ENCODE measurements at regions not wholly inside any gene's neighbourhood (a gene's known extent, or its start where the extent isn't known, plus 50 kb on each side); places are given as distances from the start of the nearest gene placed in this dataset.

DNA sequence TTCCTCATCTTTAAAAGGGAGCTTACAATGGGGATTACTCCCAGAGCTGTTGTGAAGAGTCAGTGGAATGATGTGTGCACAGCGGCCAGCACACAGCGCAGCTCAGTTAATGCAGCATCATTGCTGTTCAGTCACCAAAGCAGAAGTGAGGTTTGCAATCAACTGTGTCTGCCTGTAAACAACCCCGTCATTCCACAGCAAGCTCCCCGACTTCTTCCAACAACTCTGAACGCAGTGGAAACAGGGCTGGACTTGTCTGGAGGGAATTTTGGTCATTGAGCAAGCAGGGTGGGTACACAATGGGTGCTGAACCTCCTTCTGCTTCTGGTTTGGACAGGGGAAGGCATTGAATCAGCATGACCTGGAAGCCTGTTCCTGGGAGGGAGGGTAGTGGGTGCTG lies 347.4 kb downstream of the PTPRU start:
- DNase-seq (ENCODE audit: missing footprints) (no peak), ATAC-seq (no peak)
- intact Hi-C loops (cut with DNase I), result no loop called here

GRCh38 chr1:29581256-29581655 lies 344.9 kb downstream of the PTPRU start:
- ATAC-seq, result no peak
- no peak for DNase-seq (ENCODE audit: missing footprints)
- intact Hi-C loops (cut with DNase I), result no loop called here

DNA sequence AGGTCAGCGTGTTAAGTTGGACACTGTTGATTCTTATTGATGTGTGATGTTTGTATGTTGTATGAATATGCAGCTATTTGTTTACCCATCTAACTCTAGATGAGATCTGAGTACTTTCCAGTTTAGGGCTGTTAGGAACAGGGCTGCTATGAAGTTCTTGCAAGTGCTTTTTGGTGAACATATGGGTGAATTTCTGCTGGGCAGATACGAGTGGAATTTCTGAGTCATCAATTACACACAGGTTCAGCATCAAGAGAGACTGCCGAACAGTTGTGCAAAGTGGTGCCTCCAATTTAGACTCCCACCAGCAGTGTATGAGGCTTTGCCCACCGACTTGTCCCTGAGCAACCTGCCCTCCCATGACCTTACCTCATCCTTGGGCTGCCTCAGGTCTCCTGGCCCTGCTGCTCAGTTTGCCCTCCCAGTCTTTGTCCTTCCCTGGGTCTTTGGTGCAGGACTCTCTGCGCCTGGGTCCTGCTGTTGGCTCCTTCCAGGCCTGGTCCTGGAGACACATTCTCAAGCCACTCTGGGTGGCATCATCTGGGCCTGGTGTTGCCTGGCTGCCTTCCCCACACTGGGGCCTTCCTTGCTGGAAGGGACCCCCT lies 343.6 kb downstream of the PTPRU start:
- intact Hi-C loops (cut with DNase I), result no loop called here
- DNase-seq (ENCODE audit: missing footprints) (no peak), ATAC-seq (no peak)

GRCh38 chr1:29577512-29577911 lies 341.2 kb downstream of the PTPRU start:
- ATAC-seq (no peak), DNase-seq (ENCODE audit: missing footprints) (no peak)
- intact Hi-C loops (cut with DNase I), result no loop called here

DNA sequence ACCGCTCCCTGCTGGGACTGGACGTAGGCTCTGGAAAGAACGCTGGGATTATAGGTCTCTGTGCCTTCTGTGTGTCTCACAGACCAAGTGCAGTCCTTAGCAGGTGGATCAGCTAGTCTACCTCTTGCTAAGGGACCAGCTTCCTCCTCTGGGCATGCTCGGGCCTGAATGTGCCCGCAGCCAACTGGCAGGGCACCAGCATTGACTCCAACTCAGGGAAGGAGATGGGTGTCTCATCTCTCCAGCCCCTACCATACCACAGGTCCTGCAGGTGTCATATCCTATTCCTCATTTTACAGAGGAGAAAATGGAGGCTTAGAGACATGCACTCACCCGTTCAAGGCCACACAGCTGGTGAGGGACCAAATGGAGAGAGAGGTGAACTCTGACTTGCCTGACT lies 340.2 kb downstream of the PTPRU start:
- DNase-seq (ENCODE audit: missing footprints), result no peak
- intact Hi-C loops (cut with DNase I), result no loop called here
- ATAC-seq, result no peak

- ATAC-seq (no peak), DNase-seq (ENCODE audit: missing footprints) (no peak)
- intact Hi-C loops (cut with DNase I), result no loop called here
Measured at GRCh38 chr1:29575826-29576225, 339.5 kb downstream of the PTPRU start.

GRCh38 chr1:29575277-29575676 lies 339.0 kb downstream of the PTPRU start:
- DNase-seq (ENCODE audit: missing footprints), result no peak
- intact Hi-C loops (cut with DNase I), result no loop called here
- ATAC-seq, result peak; percentile 94

GRCh38 chr1:29574871-29575270 lies 338.5 kb downstream of the PTPRU start:
- intact Hi-C loops (cut with DNase I), result no loop called here
- no peak for DNase-seq (ENCODE audit: missing footprints)
- no peak for ATAC-seq

DNA sequence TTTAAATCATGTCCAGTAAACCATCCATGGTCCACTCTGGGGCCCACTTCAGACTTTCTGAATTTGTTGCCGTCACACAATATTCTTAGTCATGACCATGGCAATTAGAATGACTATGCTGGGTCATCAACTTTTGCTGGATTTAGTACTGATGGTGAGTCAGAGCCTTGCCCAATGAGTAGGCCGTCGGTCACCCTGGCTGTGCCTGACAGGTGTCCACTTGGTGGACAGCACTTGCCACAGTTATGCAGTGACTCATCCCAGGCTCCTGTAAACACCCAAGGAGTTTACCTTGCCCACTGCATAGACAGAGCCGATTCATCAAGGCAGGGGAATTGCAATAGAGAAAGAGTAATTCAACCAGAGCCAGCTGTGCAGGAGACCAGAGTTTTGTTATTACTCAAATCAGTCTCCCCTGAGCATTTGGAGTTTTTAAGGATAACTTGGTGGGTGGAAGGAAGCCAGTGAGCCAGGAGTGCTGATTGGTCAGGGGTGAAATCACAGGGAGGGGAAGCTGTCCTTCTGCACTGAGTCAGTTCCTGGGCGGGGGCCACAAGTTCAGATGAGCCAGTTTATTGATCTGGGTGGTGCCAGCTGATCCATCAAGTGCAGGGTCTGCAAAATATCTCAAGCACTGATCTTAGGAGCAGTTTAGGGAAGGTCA lies 333.8 kb downstream of the PTPRU start:
- DNase-seq (ENCODE audit: missing footprints), result no peak
- intact Hi-C loops (cut with DNase I), result no loop called here
- ATAC-seq, result no peak

DNA sequence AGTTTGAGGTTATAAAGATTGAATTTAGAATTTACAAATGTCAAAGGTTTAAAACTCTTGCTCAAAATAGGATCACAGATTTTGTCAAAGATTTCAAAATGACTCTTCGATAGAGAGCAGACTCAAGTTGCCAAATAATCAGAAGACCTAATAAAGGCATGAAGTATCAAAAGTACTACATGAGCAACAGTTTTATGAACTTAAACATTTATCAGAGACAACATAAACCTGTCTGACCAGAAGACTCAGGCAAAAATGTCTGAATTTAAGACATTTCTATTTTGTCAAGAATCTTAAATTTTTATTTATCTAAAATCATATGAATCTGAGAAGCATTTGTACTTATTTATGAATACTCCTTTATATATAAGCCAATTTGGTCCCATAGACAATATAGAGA lies 330.9 kb downstream of the PTPRU start:
- DNase-seq (ENCODE audit: missing footprints) (no peak), ATAC-seq (no peak)
- intact Hi-C loops (cut with DNase I), result no loop called here

DNA sequence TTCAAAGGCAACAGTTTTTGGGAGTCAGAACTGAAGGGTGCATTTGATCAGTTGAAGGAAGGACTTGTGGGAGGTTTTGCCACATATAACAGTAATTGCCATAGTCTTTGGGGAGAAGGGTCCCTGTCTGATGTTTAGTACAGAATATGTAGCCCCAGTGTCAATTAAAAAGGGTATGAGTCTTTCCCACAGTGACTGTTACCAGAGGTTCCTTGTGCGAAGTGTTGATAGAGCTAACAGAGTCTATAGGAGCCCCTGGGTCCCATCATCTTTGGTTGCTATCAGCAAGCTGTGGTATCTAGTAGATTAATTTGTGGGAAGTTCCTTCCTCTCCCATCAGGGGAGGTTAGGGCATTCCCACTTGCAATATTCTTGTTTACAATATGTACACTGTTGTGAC lies 329.2 kb downstream of the PTPRU start:
- intact Hi-C loops (cut with DNase I), result no loop called here
- DNase-seq (ENCODE audit: missing footprints), result no peak
- ATAC-seq, result no peak

DNA sequence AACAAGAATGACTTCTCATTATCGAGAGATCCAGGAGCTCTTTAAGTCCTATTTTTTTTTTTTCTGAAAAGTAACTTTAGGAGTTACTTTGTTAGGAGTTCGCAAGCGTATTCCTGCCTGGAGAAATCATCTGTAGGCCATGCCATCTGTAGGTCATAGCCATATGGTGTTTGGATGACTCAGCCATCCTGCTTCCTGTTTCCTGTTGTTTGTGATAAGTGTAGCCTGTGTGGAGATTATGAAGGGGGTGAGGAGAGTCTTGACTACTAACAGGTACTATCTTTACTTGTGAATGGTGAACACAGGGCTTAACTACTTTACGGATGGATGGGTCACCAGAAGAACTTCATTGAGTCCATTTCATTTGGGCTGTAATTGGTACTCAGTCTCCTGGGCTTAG lies 327.2 kb downstream of the PTPRU start:
- ATAC-seq (no peak), DNase-seq (ENCODE audit: missing footprints) (no peak)
- intact Hi-C loops (cut with DNase I), result no loop called here

DNA sequence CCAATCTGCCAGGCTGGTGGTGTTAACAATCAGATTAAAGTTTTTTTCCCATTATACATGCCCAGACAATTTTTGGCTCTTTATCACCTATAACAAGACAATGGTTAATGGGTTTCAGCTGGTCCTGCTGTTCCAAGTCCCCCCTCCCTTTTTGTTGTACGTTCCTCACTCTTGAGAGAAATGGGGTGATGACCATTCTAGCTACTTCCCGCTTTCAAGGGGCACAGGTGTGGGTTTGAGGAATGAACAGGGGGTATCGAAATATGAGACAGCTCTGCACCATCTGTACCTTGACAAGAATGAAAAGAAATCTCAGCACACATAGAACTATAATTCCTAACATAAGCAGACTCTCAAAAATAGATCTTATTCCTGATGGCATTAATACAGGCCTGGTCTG lies 326.8 kb downstream of the PTPRU start:
- intact Hi-C loops (cut with DNase I), result no loop called here
- DNase-seq (ENCODE audit: missing footprints) (no peak), ATAC-seq (no peak)

GRCh38 chr1:29559056-29559455 lies 322.7 kb downstream of the PTPRU start:
- DNase-seq (ENCODE audit: missing footprints), result no peak
- no peak for ATAC-seq
- intact Hi-C loops (cut with DNase I), result no loop called here

DNA sequence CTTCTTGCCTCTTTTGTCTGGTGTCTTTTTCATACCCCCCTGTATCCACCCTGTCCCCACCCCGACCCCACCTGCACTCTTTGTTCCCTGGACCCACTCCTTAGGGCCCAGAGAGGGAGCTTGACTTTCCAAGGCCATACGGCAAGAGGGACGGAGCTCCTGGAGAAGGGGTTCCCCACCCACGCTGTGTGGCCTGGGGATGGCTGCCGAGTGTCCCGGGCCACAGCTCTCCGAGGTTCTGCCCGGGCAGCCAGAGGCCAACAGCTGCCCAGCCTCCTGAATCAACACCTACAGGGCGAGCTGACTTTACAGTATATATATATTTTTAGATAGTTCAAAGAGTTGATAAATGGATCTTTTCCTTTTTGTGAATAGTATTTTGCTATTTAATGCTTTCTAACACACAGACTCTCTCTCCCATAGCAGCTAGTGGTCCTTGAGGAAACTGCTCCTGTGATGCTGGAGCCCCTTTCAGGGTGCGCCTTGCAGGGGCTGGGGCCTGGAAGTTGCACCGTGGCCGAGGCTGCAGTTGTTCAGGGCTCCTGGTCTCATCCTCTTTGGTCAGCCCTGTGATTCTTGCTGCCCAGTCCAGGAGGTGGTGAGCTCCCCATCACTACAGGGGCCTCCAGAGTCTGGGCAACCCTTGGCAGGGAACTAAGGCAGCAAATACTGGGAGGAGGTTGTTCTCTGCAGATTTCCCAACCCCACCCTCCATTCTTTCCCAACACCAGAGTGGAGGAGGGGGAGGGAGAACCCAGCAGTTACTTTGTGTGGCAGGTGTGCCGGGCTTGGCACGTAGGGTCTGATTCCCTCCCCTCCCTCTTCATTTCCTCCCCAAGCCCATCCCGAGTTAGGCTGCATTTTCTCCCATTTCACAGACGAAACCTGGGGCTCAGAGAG lies 321.6 kb downstream of the PTPRU start:
- DNase-seq (ENCODE audit: missing footprints) (no peak), ATAC-seq (no peak)
- intact Hi-C loops (cut with DNase I), result no loop called here

- DNase-seq (ENCODE audit: missing footprints) (no peak), ATAC-seq (no peak)
- intact Hi-C loops (cut with DNase I), result no loop called here
Measured at GRCh38 chr1:29557066-29557465, 320.7 kb downstream of the PTPRU start.

- ATAC-seq (no peak), DNase-seq (ENCODE audit: missing footprints) (no peak)
- intact Hi-C loops (cut with DNase I), result no loop called here
Measured at GRCh38 chr1:29556657-29557056, 320.3 kb downstream of the PTPRU start.

DNA sequence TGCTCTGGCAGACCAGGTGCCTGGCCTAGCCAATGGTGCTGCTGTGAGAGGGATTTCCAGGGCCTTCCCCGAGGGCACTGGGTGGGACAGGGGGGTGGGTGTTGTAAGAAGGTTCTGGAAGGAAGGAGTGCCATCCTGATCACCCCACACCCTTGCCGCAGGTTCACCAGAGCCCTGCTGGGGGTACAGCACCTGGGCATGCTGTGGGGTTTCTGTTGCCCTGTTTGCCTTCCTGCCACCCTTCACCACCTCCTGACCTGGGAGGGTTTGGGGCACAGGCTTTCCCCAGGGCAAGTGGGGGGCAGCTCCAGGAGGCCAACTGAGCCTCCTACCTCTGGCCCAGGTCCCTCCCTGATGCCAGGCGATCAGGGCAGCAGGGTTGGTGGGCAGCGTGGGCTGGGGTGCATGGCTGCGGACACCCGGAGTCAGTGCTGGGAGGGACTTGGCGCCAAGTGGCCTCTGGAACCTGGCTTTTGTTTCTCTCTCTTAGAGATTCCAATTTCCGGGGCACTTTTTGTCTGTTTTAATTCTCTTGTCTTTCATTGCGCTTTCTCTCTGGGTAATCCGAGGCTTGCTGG lies 318.8 kb downstream of the PTPRU start:
- DNase-seq (ENCODE audit: missing footprints) (no peak), ATAC-seq (no peak)
- intact Hi-C loops (cut with DNase I), result no loop called here

DNA sequence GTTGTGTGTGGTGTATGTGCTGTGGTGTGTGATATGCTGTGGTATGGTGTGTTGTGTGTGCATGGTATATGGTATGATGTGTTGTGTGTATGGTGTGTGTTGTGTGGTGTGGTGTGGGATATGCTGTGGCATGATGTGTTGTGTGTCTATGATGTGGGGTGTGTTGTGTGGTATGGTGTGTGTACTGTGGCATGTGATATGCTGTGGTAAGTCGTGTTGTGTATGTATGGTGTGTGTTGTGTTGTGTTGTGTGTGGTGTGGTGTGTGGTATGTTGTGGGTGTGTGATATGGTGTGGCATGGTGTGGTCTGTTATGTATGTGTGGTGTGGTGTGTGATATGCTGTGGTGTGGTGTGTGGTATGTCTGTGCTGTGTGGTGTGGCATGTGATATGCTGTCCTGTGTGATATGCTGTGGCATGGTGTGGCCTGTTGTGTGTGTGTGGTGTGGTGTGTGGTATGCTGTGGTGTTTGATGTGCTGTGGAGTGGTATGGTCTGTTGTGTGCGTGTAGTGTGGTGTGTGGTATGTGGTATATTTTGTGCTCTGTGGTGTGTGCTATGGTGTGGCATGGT lies 318.0 kb downstream of the PTPRU start:
- no peak for DNase-seq (ENCODE audit: missing footprints)
- intact Hi-C loops (cut with DNase I), result no loop called here
- no peak for ATAC-seq
